ENCODE measurements at regions not wholly inside any gene's neighbourhood (a gene's known extent, or its start where the extent isn't known, plus 50 kb on each side); places are given as distances from the start of the nearest gene placed in this dataset.

GRCh38 chr22:47944941-47945340 lies 1182.5 kb downstream of the TBC1D22A start:
- TF ChIP-seq ZNF10 (tag by site-specific recombination; IDR thresholded peaks at IDR 0.05) (no peak), ZNF16 (tag by site-specific recombination; IDR thresholded peaks at IDR 0.05; ENCODE audit: low read depth) (no peak), ZNF629 (tag by site-specific recombination; IDR thresholded peaks at IDR 0.05) (no peak), YY2 (tag by site-specific recombination; IDR thresholded peaks at IDR 0.05) (no peak), ZNF24 (tag by site-specific recombination; IDR thresholded peaks at IDR 0.05) (no peak), CTCF (tag by site-specific recombination; IDR thresholded peaks at IDR 0.05) (no peak), ZNF670 (tag by site-specific recombination; IDR thresholded peaks at IDR 0.05; ENCODE audit: low read depth) (no peak), ZNF510 (tag by site-specific recombination; IDR thresholded peaks at IDR 0.05; ENCODE audit: insufficient replicate concordance) (no peak), ZNF248 (tag by site-specific recombination; IDR thresholded peaks at IDR 0.05) (no peak), ZNF449 (tag by site-specific recombination; IDR thresholded peaks at IDR 0.05) (no peak), KLF10 (tag by site-specific recombination; IDR thresholded peaks at IDR 0.05) (no peak), KLF16 (tag by site-specific recombination; IDR thresholded peaks at IDR 0.05) (no peak), GLI4 (tag by site-specific recombination; IDR thresholded peaks at IDR 0.05) (no peak), AEBP2 (tag by site-specific recombination; IDR thresholded peaks at IDR 0.05; ENCODE audit: borderline replicate concordance) (no peak)
